GM12892 (cell line): ENCODE measurements at regions not wholly inside any gene's neighbourhood (a gene's known extent, or its start where the extent isn't known, plus 50 kb on each side); places are given as distances from the start of the nearest gene placed in this dataset.

ENCODE experiments used
- POLR2A ChIP-seq: IDR thresholded peaks from 2 replicates; pipeline ENCODE4 v1.6.1; 2011; ENCODE audit warnings: low read depth, low read length, control low read depth
- POLR2AphosphoS5 ChIP-seq: IDR thresholded peaks from 2 replicates; pipeline ENCODE4 v1.6.1; 2011; ENCODE audit warnings: low read depth, low read length, control low read depth
- TAF1 ChIP-seq: IDR thresholded peaks from 2 replicates; pipeline ENCODE4 v1.6.1; 2011; ENCODE audit warnings: low read depth, mild to moderate bottlenecking, control low read depth, low read length, borderline replicate concordance

- TF ChIP-seq POLR2A: no peak
- no peak for TF ChIP-seq TAF1
- no peak for TF ChIP-seq POLR2AphosphoS5
These were observed 109.5 kb upstream of the PTPRG start for GRCh38 chr3:61451841-61452240.
